ENCODE measurements at regions not wholly inside any gene's neighbourhood (a gene's known extent, or its start where the extent isn't known, plus 50 kb on each side); places are given as distances from the start of the nearest gene placed in this dataset.

- no peak for DNase-seq
- no peaks in the 10 kb centered on the region for H3K36me3 ChIP-seq
- no peaks in the 10 kb centered on the region for H3K27me3 ChIP-seq
- H3K4me3 ChIP-seq (ENCODE audit: low read depth, low read length), result no peak overlapping the region
- no peak for TF ChIP-seq CTCF (IDR thresholded peaks at IDR 0.05; ENCODE audit: low read depth, low read length)
- no peaks in the 10 kb centered on the region for H3K9me3 ChIP-seq
- H3K4me1 ChIP-seq, result peaks cover 30% of the 10 kb centered on the region
Observed at GRCh38 chr3:72664184-72664975, 183.9 kb downstream of the SHQ1 start.

- peaks cover 35% of the 10 kb centered on the region for H3K4me1 ChIP-seq
- no peak for DNase-seq
- no peaks in the 10 kb centered on the region for H3K27me3 ChIP-seq
- H3K36me3 ChIP-seq, result no peaks in the 10 kb centered on the region
- H3K4me3 ChIP-seq (ENCODE audit: low read depth, low read length), result no peak overlapping the region
- H3K9me3 ChIP-seq, result no peaks in the 10 kb centered on the region
- TF ChIP-seq CTCF (IDR thresholded peaks at IDR 0.05; ENCODE audit: low read depth, low read length), result no peak
Observed at GRCh38 chr3:72663429-72663828, 184.8 kb downstream of the SHQ1 start.

- Histone ChIP-seq H3K27me3 (no peaks in the 10 kb centered on the region), H3K36me3 (no peaks in the 10 kb centered on the region), H3K4me1 (peaks cover 35% of the 10 kb centered on the region), H3K9me3 (no peaks in the 10 kb centered on the region), H3K4me3 (ENCODE audit: low read depth, low read length) (no peak overlapping the region)
- peak; percentile 92 for DNase-seq
- TF ChIP-seq CTCF (IDR thresholded peaks at IDR 0.05; ENCODE audit: low read depth, low read length), result no peak
Observed at GRCh38 chr3:72661115-72661457, 187.2 kb downstream of the SHQ1 start.

- Histone ChIP-seq H3K27me3 (no peaks in the 10 kb centered on the region), H3K4me1 (peaks cover 35% of the 10 kb centered on the region), H3K4me3 (ENCODE audit: low read depth, low read length) (no peak overlapping the region), H3K36me3 (no peaks in the 10 kb centered on the region), H3K9me3 (no peaks in the 10 kb centered on the region)
- TF ChIP-seq CTCF (IDR thresholded peaks at IDR 0.05; ENCODE audit: low read depth, low read length), result no peak
- DNase-seq, result no peak
Observed at GRCh38 chr3:72660270-72661114, 187.8 kb downstream of the SHQ1 start.

- H3K27me3 ChIP-seq, result no peaks in the 10 kb centered on the region
- H3K36me3 ChIP-seq, result no peaks in the 10 kb centered on the region
- no peak for DNase-seq
- no peak overlapping the region for H3K4me3 ChIP-seq (ENCODE audit: low read depth, low read length)
- H3K4me1 ChIP-seq, result peaks cover 28% of the 10 kb centered on the region
- no peaks in the 10 kb centered on the region for H3K9me3 ChIP-seq
- TF ChIP-seq CTCF (IDR thresholded peaks at IDR 0.05; ENCODE audit: low read depth, low read length), result no peak
Observed at GRCh38 chr3:72659596-72659995, 188.6 kb downstream of the SHQ1 start.

GRCh38 chr3:72659188-72659587 lies 189.1 kb downstream of the SHQ1 start:
- no peaks in the 10 kb centered on the region for H3K36me3 ChIP-seq
- DNase-seq, result no peak
- no peak for TF ChIP-seq CTCF (IDR thresholded peaks at IDR 0.05; ENCODE audit: low read depth, low read length)

More at GRCh38 chr3:72659188-72659587, 189.1 kb downstream of the SHQ1 start:
- no peaks in the 10 kb centered on the region for H3K27me3 ChIP-seq
- no peak overlapping the region for H3K4me3 ChIP-seq (ENCODE audit: low read depth, low read length)
- no peaks in the 10 kb centered on the region for H3K9me3 ChIP-seq
- H3K4me1 ChIP-seq, result peaks cover 23% of the 10 kb centered on the region

Measured in BE2C (cell line).